Testis (tissue), 2 donors: ENCODE measurements at regions not wholly inside any gene's neighbourhood (a gene's known extent, or its start where the extent isn't known, plus 50 kb on each side); places are given as distances from the start of the nearest gene placed in this dataset.

Source experiments
- POLR2A ChIP-seq: fragments of 450-650 bp; IDR thresholded peaks from one replicate; pipeline ENCODE4 v1.6.1; 2017; ENCODE audit warnings: antibody characterized with exemption, mild to moderate bottlenecking, moderate library complexity
- TF ChIP-seq, protein P1 (sequence below), 3 experiments: fragments of 450-650 bp in 2 of 3; fragments of 200-600 bp in 1 of 3; sonication (generic) in 1 of 3; IDR thresholded peaks; one replicate each; pipeline ENCODE4 v1.5.1; 2016 to 2019; ENCODE audit warnings: antibody characterized with exemption in 3 of 3, mild to moderate bottlenecking in 2 of 3, moderate library complexity in 1 of 3

DNA sequence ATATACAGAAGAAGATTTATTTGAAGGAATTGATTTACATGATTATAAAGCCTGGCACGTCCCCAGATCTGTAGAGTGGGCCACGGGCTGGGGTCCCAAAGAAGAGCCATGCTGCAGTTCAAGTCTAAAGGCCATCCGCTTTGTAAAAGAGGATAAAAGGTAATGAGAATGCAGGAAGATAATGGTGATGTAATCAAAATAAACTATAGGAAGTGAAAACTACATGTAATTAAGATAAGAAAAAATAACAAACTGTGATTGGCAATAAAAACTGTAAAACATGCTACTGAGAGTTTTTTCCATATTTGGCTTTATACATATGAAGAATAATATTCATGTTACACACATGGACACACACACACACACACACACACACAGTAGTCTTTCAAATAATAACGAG lies 59.0 kb upstream of the TMEFF2 start:
- TF ChIP-seq, protein P1, sequence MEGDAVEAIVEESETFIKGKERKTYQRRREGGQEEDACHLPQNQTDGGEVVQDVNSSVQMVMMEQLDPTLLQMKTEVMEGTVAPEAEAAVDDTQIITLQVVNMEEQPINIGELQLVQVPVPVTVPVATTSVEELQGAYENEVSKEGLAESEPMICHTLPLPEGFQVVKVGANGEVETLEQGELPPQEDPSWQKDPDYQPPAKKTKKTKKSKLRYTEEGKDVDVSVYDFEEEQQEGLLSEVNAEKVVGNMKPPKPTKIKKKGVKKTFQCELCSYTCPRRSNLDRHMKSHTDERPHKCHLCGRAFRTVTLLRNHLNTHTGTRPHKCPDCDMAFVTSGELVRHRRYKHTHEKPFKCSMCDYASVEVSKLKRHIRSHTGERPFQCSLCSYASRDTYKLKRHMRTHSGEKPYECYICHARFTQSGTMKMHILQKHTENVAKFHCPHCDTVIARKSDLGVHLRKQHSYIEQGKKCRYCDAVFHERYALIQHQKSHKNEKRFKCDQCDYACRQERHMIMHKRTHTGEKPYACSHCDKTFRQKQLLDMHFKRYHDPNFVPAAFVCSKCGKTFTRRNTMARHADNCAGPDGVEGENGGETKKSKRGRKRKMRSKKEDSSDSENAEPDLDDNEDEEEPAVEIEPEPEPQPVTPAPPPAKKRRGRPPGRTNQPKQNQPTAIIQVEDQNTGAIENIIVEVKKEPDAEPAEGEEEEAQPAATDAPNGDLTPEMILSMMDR (IDR thresholded peaks at IDR 0.05), result no peak
- no peak for TF ChIP-seq POLR2A
